ENCODE measurements at regions not wholly inside any gene's neighbourhood (a gene's known extent, or its start where the extent isn't known, plus 50 kb on each side); places are given as distances from the start of the nearest gene placed in this dataset.

- Mint-ChIP-seq H3K36me3 (ENCODE audit: low read depth) (no peaks in the 10 kb centered on the region), H3K27ac (ENCODE audit: unreplicated experiment) (no peak overlapping the region), H3K27me3 (ENCODE audit: low read depth) (peaks cover 18% of the 10 kb centered on the region), H3K9me3 (ENCODE audit: low read depth) (no peaks in the 10 kb centered on the region), H3K4me3 (ENCODE audit: unreplicated experiment) (no peak overlapping the region), H3K4me1 (ENCODE audit: low read depth) (no peaks in the 10 kb centered on the region)
- no peak for DNase-seq (ENCODE audit: low spot score)
- TF ChIP-seq CTCF (IDR thresholded peaks at IDR 0.05), result no peak
Measured at GRCh38 chr16:79954921-79955705, 354.6 kb upstream of the MAF start.

- Mint-ChIP-seq H3K9me3 (ENCODE audit: low read depth) (no peaks in the 10 kb centered on the region), H3K36me3 (ENCODE audit: low read depth) (no peaks in the 10 kb centered on the region), H3K27ac (ENCODE audit: unreplicated experiment) (no peak overlapping the region), H3K4me1 (ENCODE audit: low read depth) (no peaks in the 10 kb centered on the region), H3K4me3 (ENCODE audit: unreplicated experiment) (no peak overlapping the region), H3K27me3 (ENCODE audit: low read depth) (peaks cover 14% of the 10 kb centered on the region)
- DNase-seq (ENCODE audit: low spot score), result no peak
- no peak for TF ChIP-seq CTCF (IDR thresholded peaks at IDR 0.05)
Measured at GRCh38 chr16:79950932-79951719, 350.6 kb upstream of the MAF start.

- TF ChIP-seq CTCF (IDR thresholded peaks at IDR 0.05), result no peak
- Mint-ChIP-seq H3K4me3 (ENCODE audit: unreplicated experiment) (no peak overlapping the region), H3K36me3 (ENCODE audit: low read depth) (no peaks in the 10 kb centered on the region), H3K27me3 (ENCODE audit: low read depth) (peaks cover 10% of the 10 kb centered on the region), H3K4me1 (ENCODE audit: low read depth) (peaks cover 2% of the 10 kb centered on the region), H3K27ac (ENCODE audit: unreplicated experiment) (no peak overlapping the region), H3K9me3 (ENCODE audit: low read depth) (no peaks in the 10 kb centered on the region)
- DNase-seq (ENCODE audit: low spot score), result no peak
Measured at GRCh38 chr16:79949417-79949816, 348.9 kb upstream of the MAF start.

GRCh38 chr16:79947771-79948170, 347.2 kb upstream of the MAF start:
- Mint-ChIP-seq H3K9me3 (ENCODE audit: low read depth) (no peaks in the 10 kb centered on the region), H3K27me3 (ENCODE audit: low read depth) (peaks cover 8% of the 10 kb centered on the region), H3K36me3 (ENCODE audit: low read depth) (no peaks in the 10 kb centered on the region), H3K4me3 (ENCODE audit: unreplicated experiment) (no peak overlapping the region), H3K4me1 (ENCODE audit: low read depth) (peaks cover 13% of the 10 kb centered on the region), H3K27ac (ENCODE audit: unreplicated experiment) (no peak overlapping the region)
- no peak for TF ChIP-seq CTCF (IDR thresholded peaks at IDR 0.05)
- no peak for DNase-seq (ENCODE audit: low spot score)

- Mint-ChIP-seq H3K4me1 (ENCODE audit: low read depth) (peaks cover 13% of the 10 kb centered on the region), H3K9me3 (ENCODE audit: low read depth) (no peaks in the 10 kb centered on the region), H3K4me3 (ENCODE audit: unreplicated experiment) (no peak overlapping the region), H3K27ac (ENCODE audit: unreplicated experiment) (no peak overlapping the region), H3K36me3 (ENCODE audit: low read depth) (no peaks in the 10 kb centered on the region), H3K27me3 (ENCODE audit: low read depth) (peaks cover 4% of the 10 kb centered on the region)
- no peak for DNase-seq (ENCODE audit: low spot score)
- TF ChIP-seq CTCF (IDR thresholded peaks at IDR 0.05), result no peak
Measured at GRCh38 chr16:79946252-79946651, 345.7 kb upstream of the MAF start.
